Activated naive CD8-positive, alpha-beta T cell treated with anti-CD3 and anti-CD28 coated beads, Interleukin-2, amount 10 ng/mL, durations not matched to agents 7 days and 5 days (primary cell): ENCODE measurements at regions not wholly inside any gene's neighbourhood (a gene's known extent, or its start where the extent isn't known, plus 50 kb on each side); places are given as distances from the start of the nearest gene placed in this dataset.
"Not testable (repeated sequence)": the region's sequence is repeated elsewhere in the genome, so short reads cannot be mapped to it uniquely, and the experiment has no call there.

Experiments used
- ATAC-seq: fragments of 150-1000 bp; cut with Tn5 transposase; one replicate; pipeline ENCODE4 v1.10.0; 2021; ENCODE audit warnings: low read depth, moderate library complexity
- POLR2A ChIA-PET: fragments of 350-600 bp; sonication (Branson Sonifier 250); formaldehyde crosslinking; loops from one replicate; lab custom pipeline; 2021; ENCODE audit warnings: antibody characterized with exemption; lab: Charles Lee
- DNase-seq: peaks from one replicate; pipeline ENCODE4 v3.0.0; 2021
- H3K27ac Mint-ChIP-seq: one replicate; pipeline ENCODE4 v1.8.0; 2022; ENCODE audit warnings: mild to moderate bottlenecking, mixed read lengths
- H3K27me3 Mint-ChIP-seq: one replicate; pipeline ENCODE4 v1.8.0; 2022; ENCODE audit warnings: mild to moderate bottlenecking, moderate library complexity, mixed read lengths
- H3K36me3 Mint-ChIP-seq: one replicate; pipeline ENCODE4 v1.8.0; 2021; ENCODE audit warnings: mild to moderate bottlenecking, mixed read lengths
- H3K4me1 Mint-ChIP-seq: one replicate; pipeline ENCODE4 v1.8.0; 2021; ENCODE audit warnings: mixed read lengths
- H3K4me3 Mint-ChIP-seq: one replicate; pipeline ENCODE4 v1.8.0; 2022; ENCODE audit warnings: mild to moderate bottlenecking, moderate library complexity, mixed read lengths
- H3K9me3 Mint-ChIP-seq: one replicate; pipeline ENCODE4 v1.8.0; 2021; ENCODE audit warnings: mixed read lengths

DNA sequence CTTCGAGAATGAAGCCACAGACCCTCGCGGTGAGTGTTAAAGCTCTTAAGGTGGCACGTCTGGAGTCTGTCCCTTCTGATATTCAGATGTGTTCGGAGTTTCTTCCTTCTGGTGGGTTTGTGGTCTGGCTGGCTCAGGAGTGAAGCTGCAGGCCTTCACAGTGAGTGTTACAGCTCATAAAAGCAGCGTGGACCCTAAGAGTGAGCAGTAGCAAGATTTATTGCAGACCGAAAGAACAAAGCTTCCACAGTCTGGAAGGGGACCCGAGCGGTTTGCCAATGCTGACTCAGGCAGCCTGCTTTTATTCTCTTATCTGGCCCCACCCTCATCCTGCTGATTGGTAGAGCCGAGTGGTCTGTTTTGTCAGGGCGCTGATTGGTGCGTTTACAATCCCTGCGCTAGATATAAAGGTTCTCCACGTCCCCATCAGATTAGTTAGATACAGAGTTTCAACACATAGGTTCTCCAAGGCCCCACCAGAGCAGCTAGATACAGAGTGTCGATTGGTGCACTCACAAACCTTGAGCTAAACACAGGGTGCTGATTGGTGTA lies 758.1 kb downstream of the SLC6A15 start:
- H3K27me3 Mint-ChIP-seq, H3K27ac Mint-ChIP-seq, H3K36me3 Mint-ChIP-seq, POLR2A ChIA-PET, H3K4me3 Mint-ChIP-seq, DNase-seq, ATAC-seq, H3K4me1 Mint-ChIP-seq: not testable (repeated sequence)
- peaks cover 11% of the 10 kb centered on the region for H3K9me3 Mint-ChIP-seq

DNA sequence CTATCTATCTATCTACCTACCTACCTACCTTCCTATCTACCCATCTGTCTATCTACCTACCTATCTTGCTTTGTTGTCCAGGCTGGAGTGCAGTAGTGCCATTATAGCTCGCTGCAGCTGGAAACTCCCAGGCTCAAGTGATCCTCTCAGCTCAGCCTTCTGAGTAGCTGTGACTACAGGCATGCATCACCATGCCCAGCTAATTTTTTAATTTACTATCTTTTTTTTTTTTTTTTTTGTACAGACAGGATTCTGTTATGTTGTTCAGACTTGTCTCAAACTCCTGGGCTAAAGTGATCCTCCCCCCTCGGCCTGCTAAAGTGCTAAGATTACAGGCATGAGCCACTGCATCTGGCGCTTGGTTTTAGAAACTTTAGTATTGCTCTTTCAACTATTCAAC lies 762.4 kb downstream of the SLC6A15 start:
- peaks cover 11% of the 10 kb centered on the region for H3K9me3 Mint-ChIP-seq
- DNase-seq (no peak), ATAC-seq (no peak)
- H3K27ac Mint-ChIP-seq = no peak overlapping the region
- no peaks in the 10 kb centered on the region for H3K36me3 Mint-ChIP-seq
- no peaks in the 10 kb centered on the region for H3K27me3 Mint-ChIP-seq
- POLR2A ChIA-PET = no interaction called here
- no peak overlapping the region for H3K4me3 Mint-ChIP-seq
- no peaks in the 10 kb centered on the region for H3K4me1 Mint-ChIP-seq

DNA sequence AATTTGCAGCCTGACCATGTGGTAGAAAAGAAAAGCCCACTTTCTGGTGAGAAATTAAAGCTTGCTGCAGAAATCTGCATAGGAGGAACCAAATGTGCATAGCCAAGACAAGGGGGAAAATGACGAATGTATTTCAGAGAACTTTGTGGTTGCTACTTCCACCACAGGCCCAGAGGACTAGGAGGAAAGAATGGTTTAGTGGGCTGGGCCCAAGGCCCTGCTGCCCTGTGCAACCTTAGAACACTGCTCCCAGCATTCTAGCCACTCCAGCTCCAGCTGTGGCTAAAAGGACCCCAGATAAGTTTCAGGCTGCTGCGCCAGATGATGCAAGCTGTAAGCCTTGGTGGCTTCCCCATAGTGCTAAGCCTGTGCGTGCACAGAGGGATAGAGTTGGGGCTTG lies 764.3 kb downstream of the SLC6A15 start:
- POLR2A ChIA-PET = no interaction called here
- no peaks in the 10 kb centered on the region for H3K36me3 Mint-ChIP-seq

DNA sequence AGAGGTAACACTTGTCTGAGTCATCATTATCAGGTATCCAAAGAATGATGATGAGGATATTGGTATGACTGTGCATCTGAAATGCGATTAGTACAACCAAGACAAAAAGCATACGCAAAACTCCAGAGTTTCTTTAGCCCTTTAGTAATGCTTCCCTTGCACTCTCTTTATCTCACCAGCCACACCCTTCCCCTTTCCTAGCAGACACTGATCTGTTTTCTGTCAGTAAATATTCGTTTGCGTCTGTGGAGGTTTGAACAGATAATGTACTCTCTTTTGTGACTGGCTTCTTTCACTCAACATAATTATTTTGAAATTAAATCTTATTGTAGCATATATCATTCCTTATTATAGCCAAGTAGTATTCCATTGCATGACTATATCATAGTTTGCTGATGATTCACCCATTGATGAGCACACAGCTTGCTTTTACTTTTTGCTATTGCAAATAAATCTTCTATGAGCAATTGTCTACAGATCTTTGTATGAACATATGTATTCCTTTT lies 775.7 kb downstream of the SLC6A15 start:
- DNase-seq (no peak), ATAC-seq (no peak)
- POLR2A ChIA-PET = no interaction called here
- H3K27me3 Mint-ChIP-seq = no peaks in the 10 kb centered on the region
- H3K27ac Mint-ChIP-seq = no peak overlapping the region
- H3K9me3 Mint-ChIP-seq = no peaks in the 10 kb centered on the region
- no peaks in the 10 kb centered on the region for H3K36me3 Mint-ChIP-seq
- no peaks in the 10 kb centered on the region for H3K4me1 Mint-ChIP-seq
- no peak overlapping the region for H3K4me3 Mint-ChIP-seq

More for the DNA sequence above, 764.3 kb downstream of the SLC6A15 start:
- peaks cover 11% of the 10 kb centered on the region for H3K9me3 Mint-ChIP-seq
- H3K27me3 Mint-ChIP-seq = no peaks in the 10 kb centered on the region
- no peaks in the 10 kb centered on the region for H3K4me1 Mint-ChIP-seq
- ATAC-seq (no peak), DNase-seq (no peak)
- no peak overlapping the region for H3K27ac Mint-ChIP-seq
- H3K4me3 Mint-ChIP-seq = no peak overlapping the region

DNA sequence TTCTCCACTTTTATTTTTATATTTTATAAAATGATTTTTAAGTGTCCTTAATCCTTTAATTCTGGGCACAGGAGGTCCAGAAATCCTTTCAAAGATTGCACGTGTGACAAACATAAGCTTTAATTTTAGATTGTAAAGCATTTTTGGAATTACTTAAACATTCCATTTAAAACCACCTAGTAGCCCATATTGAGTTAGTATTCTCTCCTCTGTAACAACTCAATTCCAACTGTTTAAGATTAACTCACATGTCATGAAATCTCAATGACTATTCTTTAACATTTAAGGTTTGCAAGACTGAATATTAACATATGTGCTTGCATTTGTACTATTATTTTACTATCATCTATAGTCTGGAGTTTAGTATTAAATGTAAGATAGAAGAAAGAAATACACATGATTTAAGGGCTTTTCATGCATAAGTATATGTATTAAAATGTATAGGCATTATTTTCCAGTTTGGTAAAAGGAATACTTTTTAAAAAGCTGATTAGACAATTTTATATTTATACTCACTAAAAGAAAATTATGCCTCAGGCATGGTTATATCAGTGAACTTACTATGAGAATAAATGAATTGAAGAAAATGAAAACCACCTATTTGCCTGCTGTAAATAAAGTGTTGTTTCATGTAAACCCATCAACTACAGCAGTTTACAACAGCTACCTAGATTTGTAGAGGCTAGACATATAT lies 776.9 kb downstream of the SLC6A15 start:
- no peaks in the 10 kb centered on the region for H3K4me1 Mint-ChIP-seq
- H3K36me3 Mint-ChIP-seq = no peaks in the 10 kb centered on the region
- H3K27me3 Mint-ChIP-seq = no peaks in the 10 kb centered on the region
- no peak overlapping the region for H3K4me3 Mint-ChIP-seq
- no peak for ATAC-seq
- H3K9me3 Mint-ChIP-seq = no peaks in the 10 kb centered on the region
- no peak overlapping the region for H3K27ac Mint-ChIP-seq
- DNase-seq = no peak
- POLR2A ChIA-PET = no interaction called here

DNA sequence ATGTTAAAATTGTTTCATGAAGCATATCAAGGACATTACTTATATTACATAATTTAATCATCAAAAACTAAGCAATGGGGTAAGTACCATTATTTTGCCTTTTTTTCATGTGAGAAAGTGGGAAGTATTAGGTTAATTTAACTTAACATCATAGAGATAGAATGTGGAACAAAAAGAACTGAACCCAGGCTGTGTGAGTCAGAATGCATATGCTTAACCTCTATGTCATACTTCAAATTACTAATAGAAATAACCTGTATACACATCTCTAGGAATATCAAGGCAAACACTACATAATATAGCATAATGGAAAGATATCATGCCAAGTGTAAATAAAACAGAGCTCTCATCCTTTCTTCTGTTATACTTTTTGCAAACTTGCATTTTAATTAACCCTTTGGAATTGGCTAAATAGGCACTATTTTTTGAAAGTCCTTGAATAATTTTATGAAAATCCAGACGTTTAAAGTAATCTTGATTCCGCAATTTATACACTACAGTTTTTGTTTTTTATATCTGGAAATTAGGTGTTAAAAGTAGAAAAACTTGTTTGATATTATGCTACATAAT lies 777.7 kb downstream of the SLC6A15 start:
- DNase-seq (no peak), ATAC-seq (no peak)
- POLR2A ChIA-PET = no interaction called here
- Mint-ChIP-seq H3K4me3 (no peak overlapping the region), H3K27me3 (no peaks in the 10 kb centered on the region), H3K4me1 (no peaks in the 10 kb centered on the region), H3K36me3 (no peaks in the 10 kb centered on the region), H3K9me3 (no peaks in the 10 kb centered on the region), H3K27ac (no peak overlapping the region)

DNA sequence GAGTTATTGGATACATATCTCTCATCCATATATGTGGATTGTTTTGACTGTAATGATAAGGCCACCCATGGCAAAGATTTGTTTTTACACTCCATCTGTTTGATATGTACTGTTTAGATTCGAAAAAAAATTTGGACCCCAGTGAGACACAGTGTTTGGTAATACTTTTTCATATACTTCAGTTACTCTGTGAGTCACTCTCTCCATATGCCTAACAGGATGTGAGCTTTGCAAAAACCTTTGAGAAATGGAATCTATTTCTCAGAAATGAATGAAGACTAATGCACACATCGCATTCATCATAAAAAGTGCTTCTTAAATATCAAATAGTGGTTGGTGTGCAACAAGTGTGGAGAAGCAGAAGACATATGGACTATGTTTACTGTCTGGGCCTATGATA lies 781.5 kb downstream of the SLC6A15 start:
- no peak for ATAC-seq
- Mint-ChIP-seq H3K36me3 (no peaks in the 10 kb centered on the region), H3K27ac (no peak overlapping the region), H3K27me3 (no peaks in the 10 kb centered on the region), H3K9me3 (peaks cover 2% of the 10 kb centered on the region), H3K4me3 (no peak overlapping the region), H3K4me1 (no peaks in the 10 kb centered on the region)
- POLR2A ChIA-PET = no interaction called here
- DNase-seq = no peak

DNA sequence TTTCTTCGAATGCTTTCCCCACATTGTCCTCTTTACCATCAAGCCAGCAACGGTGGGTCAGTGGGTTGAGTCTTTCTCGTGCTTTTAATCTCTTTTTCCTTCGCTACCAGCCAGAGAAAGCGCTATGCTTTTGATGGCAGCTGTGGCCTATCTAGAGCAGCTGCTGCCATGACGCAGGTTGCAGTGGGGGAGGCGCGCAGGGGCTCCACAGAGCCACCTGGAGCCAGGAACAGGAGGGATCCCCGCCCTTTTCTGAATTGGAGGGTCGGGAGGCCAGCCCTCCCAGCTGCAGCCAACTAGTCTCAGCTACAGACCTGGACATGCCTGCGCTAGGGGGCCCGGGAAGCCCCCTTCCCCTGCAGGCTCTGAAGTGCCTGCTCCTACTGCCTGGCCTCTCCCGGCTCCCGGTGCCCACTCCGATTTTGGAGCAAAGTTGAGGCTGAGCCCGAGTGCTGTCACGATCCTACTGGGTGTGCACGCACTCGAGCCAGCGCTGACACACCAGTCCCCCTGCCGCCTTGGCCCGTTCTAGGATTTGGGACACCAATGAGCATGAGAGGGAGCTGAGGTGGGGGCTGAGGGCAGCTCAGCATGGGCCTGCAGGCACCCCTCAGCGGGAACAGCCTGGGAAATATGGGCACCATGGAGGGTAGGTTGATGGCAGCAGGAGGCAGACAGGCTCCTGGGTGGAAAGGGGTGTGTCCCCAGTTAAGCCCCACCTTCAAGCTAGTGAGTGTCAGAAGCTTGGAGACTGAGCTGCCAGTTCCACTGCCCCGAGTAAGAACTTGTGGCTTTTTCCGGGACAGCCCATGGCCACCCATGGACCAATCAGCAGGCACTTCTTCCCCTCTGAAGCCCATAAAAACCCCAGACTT lies 784.2 kb downstream of the SLC6A15 start:
- POLR2A ChIA-PET = no interaction called here
- H3K27me3 Mint-ChIP-seq = no peaks in the 10 kb centered on the region
- no peak for DNase-seq

DNA sequence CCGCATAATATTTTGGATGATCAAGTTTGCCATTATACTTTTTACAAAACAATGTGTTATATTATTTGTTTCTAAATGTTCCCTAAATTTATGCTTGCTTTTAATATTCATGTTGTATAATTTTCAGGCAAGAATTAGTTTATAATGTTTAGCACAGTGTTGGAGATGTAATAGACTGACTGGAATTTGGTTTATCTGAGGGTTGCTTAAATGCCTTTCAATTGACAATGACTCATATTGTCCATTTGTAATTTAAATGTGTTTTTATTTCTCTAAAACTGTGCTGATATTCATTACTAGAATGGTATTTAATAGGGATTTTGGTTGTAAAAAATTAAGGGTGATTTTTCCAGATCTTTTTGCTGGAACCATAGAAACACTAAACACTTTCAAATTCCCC lies 788.4 kb downstream of the SLC6A15 start:
- Mint-ChIP-seq H3K36me3 (no peaks in the 10 kb centered on the region), H3K4me1 (no peaks in the 10 kb centered on the region), H3K9me3 (peaks cover 9% of the 10 kb centered on the region), H3K27ac (no peak overlapping the region), H3K27me3 (no peaks in the 10 kb centered on the region), H3K4me3 (no peak overlapping the region)
- DNase-seq (no peak), ATAC-seq (no peak)
- POLR2A ChIA-PET = no interaction called here

More for the DNA sequence above, 784.2 kb downstream of the SLC6A15 start:
- Mint-ChIP-seq H3K36me3 (no peaks in the 10 kb centered on the region), H3K9me3 (peaks cover 2% of the 10 kb centered on the region), H3K4me1 (no peaks in the 10 kb centered on the region), H3K27ac (no peak overlapping the region), H3K4me3 (no peak overlapping the region)
- ATAC-seq = no peak

DNA sequence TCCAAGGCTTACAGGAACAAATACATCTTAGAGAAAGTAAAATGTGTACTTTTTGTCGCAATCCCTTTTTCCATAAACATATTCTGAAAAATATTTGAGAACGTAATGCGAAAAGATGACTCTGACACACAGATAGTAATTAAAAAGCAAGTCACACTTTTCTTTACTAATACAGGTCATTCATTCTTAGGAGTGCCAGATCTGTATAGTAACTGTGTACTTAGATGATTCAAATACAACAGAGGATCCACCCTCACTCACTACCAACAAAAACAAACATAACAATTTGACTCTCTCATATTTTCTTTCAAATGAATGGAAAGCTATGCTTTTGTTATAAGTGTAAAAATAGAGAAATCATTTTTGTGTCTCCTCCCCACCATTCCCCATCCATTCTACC lies 795.4 kb downstream of the SLC6A15 start:
- H3K9me3 Mint-ChIP-seq = peaks cover 10% of the 10 kb centered on the region
- ATAC-seq = no peak
- no peaks in the 10 kb centered on the region for H3K27me3 Mint-ChIP-seq
- no peak for DNase-seq
- H3K4me3 Mint-ChIP-seq = no peak overlapping the region
- H3K4me1 Mint-ChIP-seq = no peaks in the 10 kb centered on the region
- POLR2A ChIA-PET = no interaction called here
- no peak overlapping the region for H3K27ac Mint-ChIP-seq
- H3K36me3 Mint-ChIP-seq = no peaks in the 10 kb centered on the region

DNA sequence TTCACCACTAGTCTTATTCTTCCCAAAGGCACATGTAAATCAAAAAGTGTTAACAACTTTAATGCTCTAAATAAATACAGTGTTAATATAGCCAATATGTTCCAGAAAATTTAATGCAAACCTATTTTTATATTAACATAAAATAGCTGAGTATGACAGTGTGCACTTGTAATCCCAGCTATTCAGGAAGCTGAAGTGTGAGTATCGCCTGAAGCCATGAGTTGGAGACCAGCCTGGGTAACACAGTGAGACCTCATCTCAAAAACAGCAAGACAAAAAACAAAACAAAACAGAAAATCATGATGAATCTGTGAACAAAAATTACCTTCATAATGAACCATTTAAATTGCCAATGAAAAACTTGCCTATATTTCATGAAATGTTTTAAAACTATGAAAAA lies 798.9 kb downstream of the SLC6A15 start:
- ATAC-seq = no peak
- no peak for DNase-seq
- no peak overlapping the region for H3K27ac Mint-ChIP-seq
- H3K4me1 Mint-ChIP-seq = no peaks in the 10 kb centered on the region
- H3K36me3 Mint-ChIP-seq = no peaks in the 10 kb centered on the region
- H3K9me3 Mint-ChIP-seq = peaks cover 9% of the 10 kb centered on the region
- POLR2A ChIA-PET = no interaction called here
- H3K27me3 Mint-ChIP-seq = no peaks in the 10 kb centered on the region
- no peak overlapping the region for H3K4me3 Mint-ChIP-seq

DNA sequence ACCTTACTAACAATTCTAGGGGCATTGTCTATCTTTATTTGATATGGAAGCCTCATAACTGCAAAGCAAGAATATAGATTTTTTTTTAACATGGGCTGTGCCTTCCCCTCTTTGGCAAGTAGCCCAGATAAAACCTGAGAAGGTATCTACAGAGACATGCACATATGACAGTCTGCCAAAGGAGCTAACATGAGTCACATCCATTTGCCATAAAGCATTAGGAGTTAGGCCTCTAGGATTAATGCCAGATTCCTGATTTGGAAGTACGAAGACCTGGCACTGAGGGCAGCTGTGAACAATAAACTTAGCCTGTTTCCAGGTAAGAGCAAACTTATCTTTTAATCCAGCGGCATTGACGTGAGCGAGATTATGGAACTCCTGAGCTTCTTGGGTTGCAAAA lies 808.7 kb downstream of the SLC6A15 start:
- DNase-seq, H3K27me3 Mint-ChIP-seq, H3K4me3 Mint-ChIP-seq, ATAC-seq, H3K4me1 Mint-ChIP-seq, POLR2A ChIA-PET, H3K27ac Mint-ChIP-seq, H3K36me3 Mint-ChIP-seq: not testable (repeated sequence)
- peaks cover 21% of the 10 kb centered on the region for H3K9me3 Mint-ChIP-seq

DNA sequence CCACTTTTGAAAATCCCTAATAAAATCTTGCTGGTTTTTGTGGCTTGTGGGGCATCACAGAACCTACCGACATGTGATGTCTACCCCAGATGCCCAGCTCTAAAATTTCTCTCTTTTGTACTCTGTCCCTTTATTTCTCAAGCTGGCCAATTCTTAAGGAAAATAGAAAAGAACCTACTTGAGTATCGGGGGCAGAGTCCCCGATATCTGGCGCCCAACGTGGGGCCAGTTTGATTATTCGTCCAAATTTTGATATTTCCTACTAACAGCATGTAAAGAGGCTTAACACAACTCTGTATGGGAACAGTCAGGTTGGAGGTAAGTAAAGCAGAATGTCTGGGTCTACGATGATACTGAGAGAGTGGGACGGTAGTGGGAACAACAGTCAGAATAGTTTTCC lies 810.6 kb downstream of the SLC6A15 start:
- H3K36me3 Mint-ChIP-seq, ATAC-seq, H3K4me3 Mint-ChIP-seq, H3K4me1 Mint-ChIP-seq, POLR2A ChIA-PET, H3K27ac Mint-ChIP-seq, DNase-seq, H3K27me3 Mint-ChIP-seq: not testable (repeated sequence)
- H3K9me3 Mint-ChIP-seq = peaks cover 16% of the 10 kb centered on the region
